ENCODE measurements at regions not wholly inside any gene's neighbourhood (a gene's known extent, or its start where the extent isn't known, plus 50 kb on each side); places are given as distances from the start of the nearest gene placed in this dataset.

DNA sequence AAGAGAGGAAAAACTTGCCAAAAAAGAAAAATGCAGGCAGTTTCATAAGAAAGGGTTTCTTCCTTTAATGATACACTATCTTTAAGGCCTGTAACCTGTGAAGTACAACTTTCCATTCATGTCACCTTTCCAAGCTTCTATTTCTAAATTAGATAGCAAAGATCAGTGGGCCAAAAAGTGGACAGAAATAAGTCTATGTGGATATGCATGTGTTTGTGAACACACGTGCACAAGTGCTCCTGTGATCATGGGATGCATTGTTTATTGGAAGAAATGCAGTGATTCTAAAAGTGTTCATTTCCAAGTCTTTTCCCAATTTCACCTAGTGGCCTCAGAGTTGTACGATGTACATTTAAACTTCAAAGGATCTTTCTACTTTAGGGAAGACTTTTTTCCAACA is 230.0 kb upstream of the BLID start:
- Histone ChIP-seq H3K79me2 (ENCODE audit: control insufficient read depth, insufficient read depth, low read length) (no peaks in the 10 kb centered on the region), H3K9ac (ENCODE audit: control insufficient read depth, extremely low read depth, insufficient read depth, low read length) (no peak overlapping the region), H3K4me3 (ENCODE audit: control insufficient read depth in 2 of 3, extremely low read depth in 1 of 3, insufficient read depth in 2 of 3, low read depth in 1 of 3, low read length in 3 of 3) (no peak overlapping the region), H3K27ac (ENCODE audit: control insufficient read depth, insufficient read depth, low read length) (no peak overlapping the region), H3K27me3 (ENCODE audit: control insufficient read depth, extremely low read depth, insufficient read depth, low read length) (no peaks in the 10 kb centered on the region), H3K9me3 (ENCODE audit: control insufficient read depth, low read depth, low read length) (no peaks in the 10 kb centered on the region), H3K4me1 (ENCODE audit: control insufficient read depth, extremely low read depth, insufficient read depth, low read length) (peaks cover 11% of the 10 kb centered on the region), H3K9me1 (ENCODE audit: control insufficient read depth, extremely low read depth, insufficient read depth, low read length) (no peaks in the 10 kb centered on the region), H4K20me1 (ENCODE audit: control insufficient read depth, extremely low read depth, insufficient read depth, low read length) (no peaks in the 10 kb centered on the region), H2AFZ (ENCODE audit: control insufficient read depth, low read length) (no peak overlapping the region), H3K4me2 (ENCODE audit: control insufficient read depth, extremely low read depth, insufficient read depth, low read depth, low read length) (no peak overlapping the region), H3K36me3 (ENCODE audit: control insufficient read depth in 2 of 2, extremely low read depth in 1 of 2, insufficient read depth in 2 of 2, low read length in 2 of 2) (no peaks in the 10 kb centered on the region)
- FAIRE-seq (no peak), DNase-seq (ENCODE audit: low read depth, low spot score) (no peak)
- TF ChIP-seq CTCF (optimal IDR thresholded peaks at IDR 0.05 in 1 of 3, IDR thresholded peaks at IDR 0.05 in 1 of 3, conservative IDR thresholded peaks at IDR 0.05 in 1 of 3; ENCODE audit: extremely low read depth in 1 of 3, insufficient read depth in 2 of 3, low read length in 3 of 3) (no peak), EZH2 (IDR thresholded peaks at IDR 0.05; ENCODE audit: low read length) (no peak)
- dilution Hi-C loops (cut with MboI; ENCODE audit: extremely low pct_ligation_motif_present, low sequenced_read_pairs) = no loop called here

DNA sequence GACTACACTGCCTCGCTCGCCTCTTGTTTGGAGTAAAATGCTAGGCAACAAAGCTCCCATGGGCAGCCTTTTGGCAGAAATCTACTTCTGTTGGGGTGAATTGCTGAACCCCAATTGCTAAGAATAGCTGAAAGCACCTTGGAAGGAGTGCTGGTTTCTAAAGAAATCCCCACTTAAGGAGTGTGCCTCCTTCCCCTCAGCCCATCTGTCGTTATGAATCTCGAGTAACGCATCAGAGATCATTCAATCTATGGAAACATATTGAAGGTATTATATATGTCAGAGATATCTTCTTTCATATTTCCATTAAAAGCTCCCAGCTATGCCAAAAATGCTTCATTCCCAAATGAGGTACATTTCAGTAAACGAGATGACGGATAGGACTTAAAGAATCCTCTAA is 229.6 kb upstream of the BLID start:
- H3K79me2 ChIP-seq (ENCODE audit: control insufficient read depth, insufficient read depth, low read length) = no peaks in the 10 kb centered on the region
- no peaks in the 10 kb centered on the region for H4K20me1 ChIP-seq (ENCODE audit: control insufficient read depth, extremely low read depth, insufficient read depth, low read length)
- H3K9me3 ChIP-seq (ENCODE audit: control insufficient read depth, low read depth, low read length) = no peaks in the 10 kb centered on the region
- H3K4me3 ChIP-seq (ENCODE audit: control insufficient read depth in 2 of 3, extremely low read depth in 1 of 3, insufficient read depth in 2 of 3, low read depth in 1 of 3, low read length in 3 of 3) = no peak overlapping the region
- dilution Hi-C loops (cut with MboI; ENCODE audit: extremely low pct_ligation_motif_present, low sequenced_read_pairs) = no loop called here
- H3K4me2 ChIP-seq (ENCODE audit: control insufficient read depth, extremely low read depth, insufficient read depth, low read depth, low read length) = no peak overlapping the region
- H3K27me3 ChIP-seq (ENCODE audit: control insufficient read depth, extremely low read depth, insufficient read depth, low read length) = no peaks in the 10 kb centered on the region
- H3K36me3 ChIP-seq (ENCODE audit: control insufficient read depth in 2 of 2, extremely low read depth in 1 of 2, insufficient read depth in 2 of 2, low read length in 2 of 2) = no peaks in the 10 kb centered on the region
- peaks cover 11% of the 10 kb centered on the region for H3K4me1 ChIP-seq (ENCODE audit: control insufficient read depth, extremely low read depth, insufficient read depth, low read length)
- no peak overlapping the region for H3K27ac ChIP-seq (ENCODE audit: control insufficient read depth, insufficient read depth, low read length)
- H3K9me1 ChIP-seq (ENCODE audit: control insufficient read depth, extremely low read depth, insufficient read depth, low read length) = no peaks in the 10 kb centered on the region
- TF ChIP-seq EZH2 (IDR thresholded peaks at IDR 0.05; ENCODE audit: low read length) (no peak), CTCF (optimal IDR thresholded peaks at IDR 0.05 in 1 of 3, IDR thresholded peaks at IDR 0.05 in 1 of 3, conservative IDR thresholded peaks at IDR 0.05 in 1 of 3; ENCODE audit: extremely low read depth in 1 of 3, insufficient read depth in 2 of 3, low read length in 3 of 3) (no peak)
- H3K9ac ChIP-seq (ENCODE audit: control insufficient read depth, extremely low read depth, insufficient read depth, low read length) = no peak overlapping the region
- DNase-seq (ENCODE audit: low read depth, low spot score) = no peak
- FAIRE-seq = no peak
- H2AFZ ChIP-seq (ENCODE audit: control insufficient read depth, low read length) = no peak overlapping the region
